AG04450 (cell line): ENCODE measurements at regions not wholly inside any gene's neighbourhood (a gene's known extent, or its start where the extent isn't known, plus 50 kb on each side); places are given as distances from the start of the nearest gene placed in this dataset.

ENCODE experiments used
- CTCF ChIA-PET: fragments of 300-600, 350-600 bp; formaldehyde crosslinking; extraction: SDS; loops from one replicate; lab custom pipeline; 2022; ENCODE audit warnings: antibody characterized with exemption, inconsistent platforms; lab: Charles Lee
- POLR2A ChIA-PET: fragments of 350-600 bp; formaldehyde crosslinking; extraction: SDS; loops from one replicate; lab custom pipeline; 2021; ENCODE audit warnings: antibody characterized with exemption, inconsistent platforms; lab: Yijun Ruan, JAX
- DNase-seq: peaks from one replicate; pipeline ENCODE4 v3.0.0-alpha.2; 2011; ENCODE audit warnings: low read depth, low spot score
- H3K27ac ChIP-seq: one replicate; pipeline ENCODE4 v1.5.1; 2012; ENCODE audit warnings: low read depth, low read length, control low read depth
- H3K27me3 ChIP-seq: one replicate; pipeline ENCODE4 v1.6.0; 2012; ENCODE audit warnings: low read length; ENCODE audit not compliant: control insufficient read depth, insufficient read depth
- H3K4me3 ChIP-seq: 2 replicates; pipeline ENCODE4 v1.5.1; 2011; ENCODE audit warnings: mild to moderate bottlenecking, low read depth, low read length, control low read depth
- H3K9me3 ChIP-seq: 2 replicates; pipeline ENCODE4 v1.5.1; 2012; ENCODE audit warnings: low read length; ENCODE audit not compliant: control insufficient read depth, insufficient read depth
- TF ChIP-seq, protein P1 (sequence below): IDR thresholded peaks from 2 replicates; pipeline ENCODE4 v1.5.1; 2011; ENCODE audit warnings: low read depth, low read length, control low read depth, inconsistent platforms

DNA sequence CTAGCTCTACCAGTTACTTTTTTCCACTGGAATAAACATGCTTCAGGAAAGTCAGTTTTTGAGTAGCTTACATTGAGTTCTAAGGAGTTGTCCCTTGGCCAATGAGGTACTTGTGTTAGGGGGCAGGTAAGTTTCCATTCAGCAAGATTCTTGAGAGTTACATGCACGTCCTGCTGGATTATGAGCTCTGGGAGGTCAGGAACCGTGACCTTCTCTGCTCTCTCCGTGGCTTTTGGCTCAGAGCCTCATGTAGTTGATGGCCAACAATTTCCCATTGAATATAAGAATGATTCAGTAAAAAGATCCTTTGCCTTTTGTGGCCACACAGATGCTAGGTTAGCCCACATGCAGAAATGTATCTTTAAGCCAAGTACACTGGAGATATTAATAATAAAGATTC is 181.8 kb upstream of the RALGAPA2 start:
- DNase-seq, result no peak
- CTCF ChIA-PET, result no interaction called here
- TF ChIP-seq, protein P1, sequence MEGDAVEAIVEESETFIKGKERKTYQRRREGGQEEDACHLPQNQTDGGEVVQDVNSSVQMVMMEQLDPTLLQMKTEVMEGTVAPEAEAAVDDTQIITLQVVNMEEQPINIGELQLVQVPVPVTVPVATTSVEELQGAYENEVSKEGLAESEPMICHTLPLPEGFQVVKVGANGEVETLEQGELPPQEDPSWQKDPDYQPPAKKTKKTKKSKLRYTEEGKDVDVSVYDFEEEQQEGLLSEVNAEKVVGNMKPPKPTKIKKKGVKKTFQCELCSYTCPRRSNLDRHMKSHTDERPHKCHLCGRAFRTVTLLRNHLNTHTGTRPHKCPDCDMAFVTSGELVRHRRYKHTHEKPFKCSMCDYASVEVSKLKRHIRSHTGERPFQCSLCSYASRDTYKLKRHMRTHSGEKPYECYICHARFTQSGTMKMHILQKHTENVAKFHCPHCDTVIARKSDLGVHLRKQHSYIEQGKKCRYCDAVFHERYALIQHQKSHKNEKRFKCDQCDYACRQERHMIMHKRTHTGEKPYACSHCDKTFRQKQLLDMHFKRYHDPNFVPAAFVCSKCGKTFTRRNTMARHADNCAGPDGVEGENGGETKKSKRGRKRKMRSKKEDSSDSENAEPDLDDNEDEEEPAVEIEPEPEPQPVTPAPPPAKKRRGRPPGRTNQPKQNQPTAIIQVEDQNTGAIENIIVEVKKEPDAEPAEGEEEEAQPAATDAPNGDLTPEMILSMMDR, result no peak
- no peak overlapping the region for H3K4me3 ChIP-seq
- H3K27me3 ChIP-seq, result no peaks in the 10 kb centered on the region
- POLR2A ChIA-PET, result no interaction called here
- no peak overlapping the region for H3K27ac ChIP-seq
- peaks cover 24% of the 10 kb centered on the region for H3K9me3 ChIP-seq

DNA sequence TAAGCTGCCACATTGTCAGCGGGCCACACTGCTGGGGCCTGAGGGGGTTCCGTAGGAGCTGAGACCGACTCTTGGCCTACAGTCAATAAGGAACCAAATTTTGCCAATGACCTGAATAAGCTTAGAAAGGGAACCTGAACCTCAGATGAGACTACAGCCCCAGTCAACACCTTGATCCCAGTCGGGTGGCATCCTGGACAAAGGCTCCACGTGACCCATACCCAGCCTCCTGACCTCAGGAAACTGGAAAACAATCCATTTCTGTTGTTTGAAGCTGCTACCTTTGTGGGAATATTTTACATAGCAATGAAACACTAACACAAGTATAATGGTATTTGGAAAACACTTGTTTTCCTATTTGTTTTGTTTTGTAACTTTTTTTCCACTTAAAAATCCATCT is 179.9 kb upstream of the RALGAPA2 start:
- Histone ChIP-seq H3K27me3 (no peaks in the 10 kb centered on the region), H3K4me3 (no peak overlapping the region), H3K9me3 (peaks cover 34% of the 10 kb centered on the region), H3K27ac (no peak overlapping the region)
- TF ChIP-seq, protein P1, result no peak
- no peak for DNase-seq
- CTCF ChIA-PET, result interaction anchor here (0.5 to 1.3 kb wide), 3 partner anchors 17 to 723 kb away, joined by 3 read pairs; no protein-coding TSS in a partner anchor
- POLR2A ChIA-PET, result no interaction called here

DNA sequence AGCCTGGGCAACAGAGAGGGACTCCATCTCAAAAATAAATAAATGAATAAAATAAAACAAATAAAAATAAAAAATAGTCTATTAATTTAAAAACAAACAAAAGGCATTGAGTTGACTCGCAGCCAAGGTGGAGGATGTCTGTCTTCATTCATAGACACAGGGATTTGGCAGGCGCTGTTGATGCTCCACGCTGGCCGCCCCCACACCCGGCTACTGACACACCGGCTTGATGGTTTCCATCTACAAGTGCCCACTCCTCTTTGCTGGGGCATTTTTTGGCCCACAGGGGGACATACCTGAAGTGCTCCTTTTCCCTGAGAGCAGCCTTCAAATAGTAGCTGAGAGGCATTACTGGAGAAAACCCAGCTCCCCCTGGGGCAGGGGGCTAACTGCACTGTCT is 178.3 kb upstream of the RALGAPA2 start:
- ChIA-PET POLR2A (no interaction called here), CTCF (no interaction called here)
- Histone ChIP-seq H3K27me3 (no peaks in the 10 kb centered on the region), H3K27ac (no peak overlapping the region), H3K9me3 (peaks cover 35% of the 10 kb centered on the region), H3K4me3 (no peak overlapping the region)
- DNase-seq, result no peak
- TF ChIP-seq, protein P1, result no peak

DNA sequence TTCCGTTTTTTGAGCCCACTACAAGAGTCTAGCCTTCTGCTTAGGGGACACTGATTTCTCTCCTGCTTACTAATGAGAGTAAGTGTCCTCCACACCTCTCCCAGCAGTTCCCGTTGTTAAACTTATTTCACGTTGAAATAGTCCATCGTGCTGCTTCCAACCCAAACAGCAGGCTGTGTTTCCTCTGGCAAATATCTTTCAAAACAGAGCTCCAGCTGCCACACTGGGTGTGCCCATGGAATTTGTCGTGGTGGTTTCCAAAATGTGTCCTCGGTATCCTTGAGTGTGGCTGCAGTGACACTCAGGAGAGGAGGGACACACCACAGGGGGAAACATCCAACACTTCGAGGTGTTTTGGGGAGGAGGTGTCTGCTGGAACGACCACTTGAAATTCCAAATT is 176.5 kb upstream of the RALGAPA2 start:
- Histone ChIP-seq H3K4me3 (no peak overlapping the region), H3K9me3 (peaks cover 27% of the 10 kb centered on the region), H3K27ac (no peak overlapping the region), H3K27me3 (no peaks in the 10 kb centered on the region)
- DNase-seq, result no peak
- POLR2A ChIA-PET, result no interaction called here
- TF ChIP-seq, protein P1, result no peak
- CTCF ChIA-PET, result no interaction called here

DNA sequence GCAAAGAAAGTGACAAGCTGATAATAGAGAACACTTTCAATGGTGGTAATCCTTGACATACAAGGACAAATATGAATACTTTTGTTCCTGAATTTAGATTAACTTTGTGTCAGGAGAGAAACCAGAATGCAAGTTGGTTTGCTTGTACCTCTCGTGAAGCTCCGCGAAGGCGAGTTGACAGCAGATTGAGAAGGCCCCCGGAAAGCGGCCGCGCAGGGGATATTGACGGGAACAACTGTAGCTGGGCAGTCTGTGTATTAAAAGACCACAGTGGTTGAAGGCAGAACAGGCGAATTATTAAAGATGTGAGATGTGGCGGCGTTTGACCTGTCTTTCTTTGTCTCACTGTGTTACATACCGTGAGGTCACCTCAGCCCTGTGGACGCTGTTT is 175.8 kb upstream of the RALGAPA2 start:
- DNase-seq, result no peak
- Histone ChIP-seq H3K4me3 (no peak overlapping the region), H3K27me3 (no peaks in the 10 kb centered on the region), H3K9me3 (peaks cover 27% of the 10 kb centered on the region), H3K27ac (no peak overlapping the region)
- TF ChIP-seq, protein P1, result no peak
- ChIA-PET POLR2A (no interaction called here), CTCF (no interaction called here)
